OCI-LY7 (cell line): ENCODE measurements at regions not wholly inside any gene's neighbourhood (a gene's known extent, or its start where the extent isn't known, plus 50 kb on each side); places are given as distances from the start of the nearest gene placed in this dataset.

Experiments
- EZH2phosphoT487 ChIP-seq: fragments of 200-600 bp; sonication (generic); IDR thresholded peaks from 2 replicates; pipeline ENCODE4 v1.6.1; 2018; ENCODE audit warnings: low read depth, borderline replicate concordance, mild to moderate bottlenecking, mixed run types, antibody characterized with exemption, low read length, moderate library complexity, mixed read lengths
- TF ChIP-seq, protein P1 (sequence below): fragments of 200-600 bp; sonication (generic); conservative IDR thresholded peaks from 2 replicates; pipeline ENCODE4 v1.5.1; 2014; ENCODE audit warnings: mild to moderate bottlenecking, antibody characterized with exemption, low read length, moderate library complexity, mixed read lengths

DNA sequence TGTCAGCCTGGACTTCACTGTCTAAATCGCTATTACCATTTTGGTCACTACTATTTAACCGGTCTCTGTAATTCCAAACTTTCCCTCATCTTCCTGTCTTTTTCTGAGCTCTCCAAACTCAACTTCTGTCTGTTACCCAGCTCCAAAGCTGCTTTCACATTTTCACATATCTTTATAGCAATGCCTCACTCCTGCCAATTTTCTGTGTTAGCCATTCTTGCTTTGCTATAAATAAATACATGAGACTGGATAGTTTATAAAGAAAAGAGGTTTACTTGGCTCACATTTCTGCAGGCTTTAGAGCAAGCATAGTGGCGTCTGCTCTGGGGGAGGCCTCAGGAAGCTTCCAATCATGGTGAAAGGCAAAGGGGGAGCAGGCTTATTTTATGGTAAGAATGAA is 368.3 kb upstream of the GNPDA2 start:
- TF ChIP-seq, protein P1, sequence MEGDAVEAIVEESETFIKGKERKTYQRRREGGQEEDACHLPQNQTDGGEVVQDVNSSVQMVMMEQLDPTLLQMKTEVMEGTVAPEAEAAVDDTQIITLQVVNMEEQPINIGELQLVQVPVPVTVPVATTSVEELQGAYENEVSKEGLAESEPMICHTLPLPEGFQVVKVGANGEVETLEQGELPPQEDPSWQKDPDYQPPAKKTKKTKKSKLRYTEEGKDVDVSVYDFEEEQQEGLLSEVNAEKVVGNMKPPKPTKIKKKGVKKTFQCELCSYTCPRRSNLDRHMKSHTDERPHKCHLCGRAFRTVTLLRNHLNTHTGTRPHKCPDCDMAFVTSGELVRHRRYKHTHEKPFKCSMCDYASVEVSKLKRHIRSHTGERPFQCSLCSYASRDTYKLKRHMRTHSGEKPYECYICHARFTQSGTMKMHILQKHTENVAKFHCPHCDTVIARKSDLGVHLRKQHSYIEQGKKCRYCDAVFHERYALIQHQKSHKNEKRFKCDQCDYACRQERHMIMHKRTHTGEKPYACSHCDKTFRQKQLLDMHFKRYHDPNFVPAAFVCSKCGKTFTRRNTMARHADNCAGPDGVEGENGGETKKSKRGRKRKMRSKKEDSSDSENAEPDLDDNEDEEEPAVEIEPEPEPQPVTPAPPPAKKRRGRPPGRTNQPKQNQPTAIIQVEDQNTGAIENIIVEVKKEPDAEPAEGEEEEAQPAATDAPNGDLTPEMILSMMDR, result no peak
- no peak for TF ChIP-seq EZH2phosphoT487
